AG10803 (cell line): ENCODE measurements at regions not wholly inside any gene's neighbourhood (a gene's known extent, or its start where the extent isn't known, plus 50 kb on each side); places are given as distances from the start of the nearest gene placed in this dataset.
"Not testable (repeated sequence)": the region's sequence is repeated elsewhere in the genome, so short reads cannot be mapped to it uniquely, and the experiment has no call there.

Experiments used
- DNase-seq: peaks from one replicate; pipeline ENCODE4 v3.0.0; 2010; ENCODE audit warnings: low read depth
- H3K4me3 ChIP-seq: 2 replicates; pipeline ENCODE4 v1.5.1; 2011; ENCODE audit warnings: mild to moderate bottlenecking, low read length, control low read depth
- TF ChIP-seq, protein P1 (sequence below): conservative IDR thresholded peaks from 2 replicates; pipeline ENCODE4 v1.5.1; 2011; ENCODE audit warnings: mild to moderate bottlenecking, low read length, control low read depth, inconsistent platforms

DNA sequence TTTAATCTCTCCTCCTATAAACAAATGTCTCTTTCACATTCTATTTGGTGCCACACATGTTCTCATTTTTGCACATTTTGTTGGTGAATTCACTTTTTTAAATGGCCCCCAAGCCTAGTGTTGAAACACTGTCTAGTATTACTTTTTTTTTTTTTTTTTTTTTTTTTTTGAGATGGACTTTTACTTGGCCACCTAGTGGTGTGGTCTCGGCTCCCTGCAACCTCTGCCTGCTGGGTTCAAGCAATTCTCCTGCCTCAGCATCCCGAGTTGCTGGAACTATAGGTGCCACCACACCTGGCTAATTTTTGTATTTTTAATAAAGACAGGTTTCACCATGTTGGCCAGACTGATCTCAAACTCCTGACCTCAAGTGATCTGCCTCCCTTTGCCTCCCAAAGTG lies 273.8 kb upstream of the SLC14A2 start:
- no peak overlapping the region for H3K4me3 ChIP-seq
- TF ChIP-seq, protein P1, sequence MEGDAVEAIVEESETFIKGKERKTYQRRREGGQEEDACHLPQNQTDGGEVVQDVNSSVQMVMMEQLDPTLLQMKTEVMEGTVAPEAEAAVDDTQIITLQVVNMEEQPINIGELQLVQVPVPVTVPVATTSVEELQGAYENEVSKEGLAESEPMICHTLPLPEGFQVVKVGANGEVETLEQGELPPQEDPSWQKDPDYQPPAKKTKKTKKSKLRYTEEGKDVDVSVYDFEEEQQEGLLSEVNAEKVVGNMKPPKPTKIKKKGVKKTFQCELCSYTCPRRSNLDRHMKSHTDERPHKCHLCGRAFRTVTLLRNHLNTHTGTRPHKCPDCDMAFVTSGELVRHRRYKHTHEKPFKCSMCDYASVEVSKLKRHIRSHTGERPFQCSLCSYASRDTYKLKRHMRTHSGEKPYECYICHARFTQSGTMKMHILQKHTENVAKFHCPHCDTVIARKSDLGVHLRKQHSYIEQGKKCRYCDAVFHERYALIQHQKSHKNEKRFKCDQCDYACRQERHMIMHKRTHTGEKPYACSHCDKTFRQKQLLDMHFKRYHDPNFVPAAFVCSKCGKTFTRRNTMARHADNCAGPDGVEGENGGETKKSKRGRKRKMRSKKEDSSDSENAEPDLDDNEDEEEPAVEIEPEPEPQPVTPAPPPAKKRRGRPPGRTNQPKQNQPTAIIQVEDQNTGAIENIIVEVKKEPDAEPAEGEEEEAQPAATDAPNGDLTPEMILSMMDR = no peak
- no peak for DNase-seq

DNA sequence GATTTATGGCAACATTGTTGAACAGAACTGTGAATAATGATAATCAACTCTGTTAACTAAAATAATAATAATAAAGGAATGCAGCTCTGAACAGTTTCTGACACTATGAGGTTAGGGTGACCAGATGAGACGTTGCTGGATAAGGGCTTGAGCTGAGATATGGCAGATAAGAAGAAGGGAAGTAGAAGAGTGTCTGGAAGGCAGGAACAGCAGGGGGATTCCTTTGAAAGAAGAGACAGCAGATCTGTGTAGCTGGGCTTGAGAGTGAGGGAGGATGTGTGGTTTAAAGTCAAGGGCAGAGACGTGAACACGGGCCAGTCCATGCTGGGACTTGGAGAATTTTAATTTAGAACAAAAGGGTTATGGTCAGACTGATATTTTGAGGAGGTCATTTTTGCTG lies 273.1 kb upstream of the SLC14A2 start:
- TF ChIP-seq, protein P1 = no peak
- H3K4me3 ChIP-seq = no peak overlapping the region
- DNase-seq = no peak

DNA sequence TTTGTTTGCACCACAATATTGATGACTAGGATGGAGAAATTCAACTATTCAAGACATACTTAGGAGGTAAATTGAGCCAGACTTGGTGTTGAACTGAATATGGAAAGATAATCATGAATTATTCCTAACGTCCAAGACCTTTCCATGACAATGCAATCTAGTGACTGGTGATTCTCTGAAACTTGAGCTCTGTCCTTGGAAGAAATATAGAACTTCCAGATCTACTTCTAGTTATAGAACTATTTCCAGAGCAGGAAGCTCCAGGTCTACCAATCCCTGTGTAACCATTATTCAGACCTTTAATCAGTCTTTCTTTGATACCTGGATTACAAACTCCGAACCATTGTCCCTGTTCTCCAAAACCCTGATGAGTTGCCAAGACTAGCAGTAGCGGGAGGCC lies 272.6 kb upstream of the SLC14A2 start:
- TF ChIP-seq, protein P1 = no peak
- no peak overlapping the region for H3K4me3 ChIP-seq

DNA sequence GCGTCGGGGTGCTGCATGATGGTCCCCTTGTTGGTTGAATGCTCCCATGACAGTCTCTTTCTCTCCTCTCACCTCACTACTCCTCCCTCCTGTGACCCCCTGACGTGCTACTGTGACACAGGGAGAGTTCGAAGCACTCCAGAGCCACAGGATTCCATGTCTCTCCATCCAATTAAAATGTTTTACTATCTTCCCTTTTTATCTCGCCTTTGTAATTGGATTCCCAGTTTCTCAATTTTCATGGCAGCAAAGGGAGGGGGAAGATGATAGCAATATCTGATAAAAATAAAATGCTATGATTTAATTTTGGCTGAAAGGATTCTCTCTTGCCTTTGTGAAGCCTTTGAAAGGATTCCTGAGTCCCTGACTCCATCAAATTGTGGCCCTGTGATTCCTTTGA lies 271.9 kb upstream of the SLC14A2 start:
- no peak for DNase-seq
- no peak overlapping the region for H3K4me3 ChIP-seq
- TF ChIP-seq, protein P1 = no peak

More for the DNA sequence above, 272.6 kb upstream of the SLC14A2 start:
- DNase-seq = no peak

DNA sequence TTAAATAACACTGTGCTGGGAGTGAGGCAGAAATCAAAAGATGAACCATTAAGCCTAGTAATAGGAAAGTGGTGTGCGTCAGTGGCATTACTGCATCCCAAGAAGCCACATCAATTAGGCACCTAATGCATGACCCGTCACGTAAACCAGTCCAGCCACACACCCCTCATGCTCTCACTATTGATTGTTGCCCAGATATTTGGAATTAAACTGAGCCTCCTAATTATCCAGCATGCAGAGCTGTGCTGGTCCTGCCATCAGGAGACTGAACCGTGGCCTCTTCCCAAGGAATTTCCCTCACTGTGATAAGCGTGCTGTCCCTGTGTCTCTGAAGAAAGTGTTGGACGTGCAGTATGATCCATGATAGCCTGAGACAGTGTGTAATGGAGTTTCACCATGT lies 270.6 kb upstream of the SLC14A2 start:
- not testable (repeated sequence) for DNase-seq, H3K4me3 ChIP-seq

DNA sequence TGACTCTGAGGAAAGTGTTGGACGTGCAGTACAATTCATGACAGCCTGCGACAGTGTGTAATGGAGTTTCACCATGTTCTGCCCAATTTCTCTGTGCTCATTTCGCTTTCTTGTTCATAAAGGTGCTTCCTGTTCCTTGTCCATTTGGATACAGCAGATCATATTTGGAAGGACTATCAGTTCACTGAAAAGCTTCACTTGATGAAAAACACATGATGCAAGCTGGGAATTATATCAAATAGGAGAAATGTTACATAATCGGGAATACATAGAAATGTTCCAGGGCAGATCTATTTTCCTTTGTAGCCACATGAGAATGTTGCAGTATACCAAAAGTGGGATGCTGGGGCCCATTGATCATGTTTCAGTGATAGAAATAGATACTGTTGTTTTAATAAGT lies 266.3 kb upstream of the SLC14A2 start:
- TF ChIP-seq, protein P1 = no peak
- DNase-seq = no peak
- no peak overlapping the region for H3K4me3 ChIP-seq

DNA sequence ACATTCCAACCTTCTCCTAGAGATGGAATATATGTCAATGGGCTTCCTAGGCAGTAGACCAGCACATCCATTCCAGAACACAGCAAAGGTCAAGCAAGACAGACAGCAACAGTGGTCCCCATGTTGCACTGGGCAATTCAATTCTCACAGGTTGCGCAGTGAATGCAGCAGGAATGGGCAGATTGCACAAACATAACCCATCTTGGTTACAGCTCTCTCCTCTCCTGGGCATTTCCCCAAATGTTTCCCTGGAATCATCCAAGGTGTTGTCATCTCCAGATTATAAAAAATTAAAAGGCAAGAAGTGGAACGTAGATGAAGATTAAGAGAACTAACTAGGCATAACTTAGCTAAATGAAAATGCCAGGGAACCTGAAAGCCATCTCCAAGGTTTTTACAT lies 265.8 kb upstream of the SLC14A2 start:
- DNase-seq = no peak
- TF ChIP-seq, protein P1 = no peak

More for the DNA sequence above, 265.8 kb upstream of the SLC14A2 start:
- no peak overlapping the region for H3K4me3 ChIP-seq
